ENCODE measurements at regions not wholly inside any gene's neighbourhood (a gene's known extent, or its start where the extent isn't known, plus 50 kb on each side); places are given as distances from the start of the nearest gene placed in this dataset.
A peak's percentile ranks its signal among the peaks of the same experiment; 100 is the strongest.
"Not testable (repeated sequence)": the region's sequence is repeated elsewhere in the genome, so short reads cannot be mapped to it uniquely, and the experiment has no call there.

DNA sequence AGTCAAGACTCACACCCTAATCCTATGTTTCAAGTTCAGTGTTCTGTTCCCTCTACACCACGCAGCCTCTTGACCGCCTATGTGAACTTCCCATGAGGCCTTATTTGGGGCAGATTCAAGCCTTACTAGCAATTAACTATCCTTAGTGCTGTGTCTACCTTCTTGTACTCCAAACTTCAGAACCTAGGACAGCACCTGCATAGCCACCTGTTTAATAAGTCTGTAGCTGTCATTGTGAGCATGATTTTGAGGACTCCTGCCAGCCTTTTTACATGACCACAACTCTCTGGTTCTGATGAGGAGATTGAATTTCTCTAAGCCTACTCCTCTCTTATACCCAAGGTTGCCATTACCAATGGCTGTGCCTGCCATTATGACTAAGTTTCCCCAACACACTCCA lies 50.8 kb upstream of the PCSK1 start:
- peak; percentile 93 for DNase-seq (ENCODE audit: low read depth)

- DNase-seq (ENCODE audit: low read depth), result no peak
These were observed 54.8 kb upstream of the PCSK1 start for GRCh38 chr5:96487859-96488258.

GRCh38 chr5:96489532-96489931 lies 56.5 kb upstream of the PCSK1 start:
- DNase-seq (ENCODE audit: low read depth), result no peak

DNA sequence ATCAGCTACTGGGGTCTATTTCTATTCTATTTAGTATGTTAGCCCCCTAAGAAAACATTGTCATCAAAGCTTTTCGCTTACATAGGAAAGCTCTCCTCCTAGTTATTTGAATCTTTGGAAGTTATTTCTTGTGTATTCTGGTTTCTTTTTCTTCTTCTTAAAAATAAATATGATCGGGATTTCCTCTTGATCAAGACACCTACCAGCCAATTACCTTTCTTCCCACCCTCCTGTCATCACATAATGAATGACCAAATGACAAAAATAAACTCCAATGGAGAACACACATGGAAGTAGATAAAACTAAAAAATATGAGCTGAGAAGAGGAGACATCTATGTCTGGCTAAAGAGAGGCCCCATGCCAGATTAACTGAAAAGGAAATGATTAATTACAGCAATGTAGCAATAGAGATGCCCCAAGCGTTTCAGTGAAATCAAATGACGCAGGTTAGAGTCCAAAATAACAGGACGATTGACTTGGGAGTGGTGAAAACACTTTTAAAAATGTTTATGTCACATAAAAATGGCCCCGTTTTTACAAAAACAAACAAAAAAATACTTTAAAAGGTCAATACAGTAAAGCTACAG lies 59.5 kb upstream of the PCSK1 start:
- no peak for DNase-seq (ENCODE audit: low read depth)

DNA sequence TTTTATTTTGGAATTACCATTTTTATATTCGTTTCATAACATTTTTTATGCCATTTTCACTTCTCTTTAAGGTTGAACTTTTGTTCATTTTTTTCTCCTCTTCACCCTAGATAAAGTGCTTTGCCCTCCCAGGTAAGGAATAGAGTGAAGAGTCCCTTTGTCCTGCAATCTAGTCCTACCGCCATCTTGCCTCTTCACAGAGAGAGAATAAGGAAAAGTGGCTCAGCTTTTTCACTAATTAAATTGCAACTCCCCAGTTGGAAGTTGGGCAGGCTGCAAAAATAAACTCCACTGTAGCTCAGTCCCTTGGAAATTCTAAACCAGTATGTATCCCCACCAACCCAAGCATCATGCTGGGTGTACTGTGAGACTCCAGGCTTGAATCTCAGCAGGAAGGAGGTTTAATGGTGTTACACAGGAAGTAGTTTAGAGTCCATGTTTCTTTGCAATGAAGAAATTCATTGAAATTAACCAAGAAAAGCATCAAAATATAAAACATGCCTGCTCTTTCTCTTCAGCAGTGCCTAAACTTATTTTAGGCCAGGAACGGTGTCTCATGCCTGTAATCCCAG lies 60.3 kb upstream of the PCSK1 start:
- DNase-seq (ENCODE audit: low read depth), result no peak

DNA sequence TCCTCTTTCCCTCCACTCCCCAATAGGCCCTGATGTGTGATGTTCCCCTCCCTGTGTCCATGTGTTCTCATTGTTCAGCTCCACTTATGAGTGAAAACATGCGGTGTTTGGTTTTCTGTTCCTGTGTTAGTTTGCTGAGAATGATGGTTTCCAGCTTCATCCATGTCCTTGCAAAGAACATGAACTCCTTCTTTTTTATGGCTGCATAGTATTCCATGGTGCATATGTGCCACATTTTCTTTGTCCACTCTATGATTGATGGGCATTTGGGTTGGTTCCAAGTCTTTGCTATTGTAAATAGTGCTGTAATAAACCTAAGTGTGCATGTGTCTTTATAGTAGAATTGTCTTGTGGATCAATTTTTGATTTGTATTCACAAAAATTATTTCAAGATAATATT lies 62.4 kb upstream of the PCSK1 start:
- DNase-seq (ENCODE audit: low read depth), result not testable (repeated sequence)

DNA sequence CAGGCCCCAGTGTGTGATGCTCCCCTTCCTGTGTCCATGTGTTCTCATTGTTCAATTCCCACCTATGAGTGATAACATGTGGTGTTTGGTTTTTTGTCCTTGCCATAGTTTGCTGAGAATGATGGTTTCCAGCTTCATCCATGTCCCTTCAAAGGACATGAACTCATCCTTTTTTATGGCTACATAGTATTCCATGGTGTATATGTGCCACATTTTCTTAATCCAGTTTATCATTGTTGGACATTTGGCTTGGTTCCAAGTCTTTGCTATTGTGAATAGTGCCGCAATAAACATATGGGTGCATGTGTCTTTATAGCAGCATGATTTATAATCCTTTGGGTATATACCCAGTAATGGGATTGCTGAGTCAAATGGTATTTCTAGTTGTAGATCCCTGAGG lies 64.0 kb upstream of the PCSK1 start:
- not testable (repeated sequence) for DNase-seq (ENCODE audit: low read depth)

DNA sequence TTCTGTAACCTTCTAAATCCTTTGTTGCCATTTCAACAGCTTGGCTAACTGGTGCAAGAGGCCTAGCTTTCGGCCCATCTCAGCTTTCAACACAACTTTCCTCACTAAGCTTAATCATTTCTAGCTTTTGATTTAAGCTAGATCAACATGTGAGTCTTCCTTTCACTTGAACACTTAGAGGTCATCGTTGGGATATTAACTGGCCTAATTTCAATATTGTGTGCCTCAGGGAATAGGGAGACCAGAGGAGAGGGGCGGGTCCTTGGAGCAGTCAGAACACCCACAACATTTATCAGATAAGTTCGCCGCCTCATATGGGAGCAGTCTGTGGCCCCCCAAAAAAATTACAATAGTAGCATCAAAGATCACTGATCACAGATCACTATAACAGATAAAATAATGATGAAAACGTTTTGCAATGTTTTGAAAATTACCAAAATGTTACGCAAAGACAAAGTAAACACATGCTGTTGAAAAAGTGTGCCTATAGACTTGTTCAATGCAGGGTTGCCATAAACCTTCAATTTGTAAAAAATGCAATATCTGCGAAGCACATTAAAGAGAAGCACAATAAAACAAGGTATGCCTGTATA lies 66.8 kb upstream of the PCSK1 start:
- no peak for DNase-seq (ENCODE audit: low read depth)

GRCh38 chr5:96501991-96502646 lies 69.1 kb upstream of the PCSK1 start:
- no peak for DNase-seq (ENCODE audit: low read depth)

- no peak for DNase-seq (ENCODE audit: low read depth)
These were observed 70.6 kb upstream of the PCSK1 start for GRCh38 chr5:96503501-96504236.

DNA sequence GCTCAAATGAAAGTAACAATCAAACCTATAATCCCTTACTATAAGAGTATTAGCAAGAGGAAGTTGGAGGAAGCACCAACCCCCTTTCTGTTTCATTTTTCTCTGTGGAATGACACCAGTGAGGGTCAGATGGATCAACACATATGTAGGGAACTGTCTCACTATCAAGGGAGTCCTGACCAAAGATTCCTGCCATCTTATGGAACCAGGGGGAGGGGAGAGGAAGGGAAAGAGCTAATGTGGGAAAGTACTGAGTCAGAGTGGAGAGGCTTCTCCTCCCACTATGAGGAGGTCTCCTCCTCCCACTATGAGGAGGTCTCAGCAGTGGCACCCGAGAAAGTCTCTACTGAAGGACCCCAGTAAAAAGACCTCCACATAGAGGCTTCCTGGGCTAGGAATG lies 73.3 kb upstream of the PCSK1 start:
- no peak for DNase-seq (ENCODE audit: low read depth)

- DNase-seq (ENCODE audit: low read depth), result no peak
These were observed 73.9 kb upstream of the PCSK1 start for GRCh38 chr5:96506866-96507527.

DNA sequence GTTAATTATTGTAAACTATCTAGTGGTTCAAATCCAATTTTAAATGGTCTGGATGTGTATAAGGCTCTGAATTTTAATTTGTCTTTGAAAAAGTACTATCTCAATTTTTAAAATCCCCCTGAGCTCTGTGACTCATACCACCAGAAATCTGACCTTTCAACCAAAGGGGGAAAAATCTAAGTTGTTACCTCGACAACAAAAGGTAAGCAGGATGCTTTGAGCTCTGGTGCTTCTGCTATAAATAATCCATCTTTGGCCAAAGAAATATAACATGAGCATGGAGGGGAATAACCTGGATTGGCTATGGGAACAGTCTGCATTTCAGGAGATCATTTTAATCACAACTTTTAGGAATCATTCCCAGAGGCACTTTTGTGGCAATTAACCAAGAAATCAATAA lies 76.3 kb upstream of the PCSK1 start:
- DNase-seq (ENCODE audit: low read depth), result no peak

DNA sequence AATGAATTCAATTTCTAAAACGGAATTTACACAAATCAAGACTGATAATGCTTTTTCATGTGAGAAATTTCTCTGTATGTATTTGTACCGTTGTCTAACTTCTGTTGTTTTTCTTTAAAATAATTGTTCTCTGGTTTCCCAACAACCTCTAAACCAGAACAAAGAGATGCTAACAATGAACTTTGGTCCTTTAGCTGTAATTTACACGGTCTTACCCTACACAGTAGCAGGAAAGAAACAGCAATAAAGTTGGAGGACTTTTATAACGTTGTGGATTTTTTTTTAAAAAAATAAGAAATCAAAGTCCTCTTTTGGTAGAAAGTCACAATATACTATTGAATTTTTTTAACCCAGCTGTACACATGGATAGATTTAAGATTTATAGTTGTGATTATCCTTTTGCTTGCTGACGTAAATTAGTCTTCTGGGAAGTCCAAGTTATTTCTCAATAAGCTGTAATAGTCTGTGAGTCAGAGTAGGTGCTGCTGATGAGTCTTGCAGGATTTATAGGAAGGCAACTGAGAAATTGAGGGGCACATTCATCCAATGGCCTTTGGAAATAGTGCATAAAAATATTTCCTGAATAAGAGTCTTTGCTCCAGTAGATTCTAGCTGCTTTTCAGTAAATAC lies 76.8 kb upstream of the PCSK1 start:
- DNase-seq (ENCODE audit: low read depth), result peak; percentile 33

- peak; percentile 11 for DNase-seq (ENCODE audit: low read depth)
These were observed 83.6 kb upstream of the PCSK1 start for GRCh38 chr5:96516631-96517071.

DNA sequence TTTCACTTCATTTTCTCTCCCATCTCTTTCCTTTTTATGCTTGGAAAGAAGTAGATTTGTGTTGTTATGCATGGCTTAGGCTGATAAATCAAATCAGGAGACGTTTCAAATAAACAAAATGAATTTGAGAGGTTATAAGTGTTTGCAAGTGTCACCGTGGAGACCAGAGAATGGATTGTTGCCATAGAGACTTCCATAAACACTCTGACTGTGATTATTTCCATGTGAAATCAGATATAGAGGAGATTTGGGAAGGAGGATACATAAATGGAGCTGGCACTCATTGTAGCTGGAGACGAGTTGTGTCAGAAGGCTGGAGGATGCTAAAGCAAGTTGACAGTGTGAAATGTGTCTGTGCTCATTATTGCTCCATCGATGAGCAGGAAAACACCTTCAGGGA lies 84.2 kb upstream of the PCSK1 start:
- DNase-seq (ENCODE audit: low read depth), result peak; percentile 18

DNA sequence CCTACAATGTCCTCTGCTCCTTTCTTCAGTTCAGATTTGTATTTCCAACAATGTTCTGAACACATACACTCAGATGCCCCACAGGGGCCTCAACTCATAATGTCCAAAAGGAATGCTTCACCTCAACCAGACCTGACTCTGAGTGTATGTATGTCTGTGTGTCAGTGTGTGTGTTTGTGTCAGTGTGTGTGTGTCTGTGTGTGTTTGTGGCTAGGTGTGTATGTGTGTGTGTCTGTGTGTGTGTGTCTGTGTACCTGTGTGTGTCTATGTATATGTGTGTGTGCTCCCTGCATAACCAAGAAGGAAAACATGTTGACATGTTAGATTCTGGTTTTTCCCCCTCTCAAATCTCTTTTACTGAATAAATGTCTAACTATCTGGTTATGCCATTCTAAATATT lies 87.3 kb upstream of the PCSK1 start:
- DNase-seq (ENCODE audit: low read depth), result no peak

GRCh38 chr5:96522635-96523355 lies 89.7 kb upstream of the PCSK1 start:
- DNase-seq (ENCODE audit: low read depth), result no peak

DNA sequence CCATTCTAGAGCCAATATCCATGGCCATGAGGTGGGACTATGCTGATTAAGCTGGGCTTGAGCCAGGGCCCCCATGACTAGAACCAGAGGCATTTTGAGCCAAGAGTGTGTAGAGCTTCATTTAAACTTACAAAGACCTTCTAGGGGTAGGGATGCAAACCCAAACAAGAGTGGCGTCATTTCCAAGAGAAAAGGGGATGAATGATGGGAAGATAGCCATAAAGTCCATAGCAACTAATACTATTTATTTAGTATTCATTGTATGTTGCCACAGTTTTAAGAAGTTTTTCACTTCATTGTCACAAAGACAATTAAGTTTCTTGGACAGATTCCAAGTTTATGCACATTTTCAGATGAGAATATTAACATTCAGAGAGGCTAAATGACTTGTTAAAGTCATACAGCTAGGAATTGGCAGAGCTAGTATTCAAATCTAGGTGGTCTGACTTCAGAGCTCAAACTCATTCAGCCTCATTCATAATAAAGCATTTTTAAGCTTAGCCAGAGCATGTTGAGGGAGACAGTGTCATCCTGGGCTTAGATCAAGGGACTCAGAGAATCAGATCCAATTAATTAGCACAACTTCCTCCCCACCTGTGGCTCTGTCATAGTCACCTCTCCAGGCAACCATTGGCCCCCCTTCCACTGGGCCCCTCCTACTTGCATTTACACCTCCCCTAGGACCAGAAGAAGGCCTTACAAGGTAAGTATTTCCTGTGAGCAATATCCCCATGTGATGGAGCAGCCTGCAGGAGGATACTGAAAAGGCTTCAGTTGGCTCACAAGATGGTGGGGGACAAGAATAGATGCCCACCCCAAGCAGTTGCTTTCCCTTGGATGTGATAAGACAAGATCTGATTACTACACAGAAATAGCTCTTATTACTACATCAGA lies 95.0 kb upstream of the PCSK1 start:
- DNase-seq (ENCODE audit: low read depth), result no peak

All from myocyte (in vitro differentiated cells).